Ammon's horn (tissue), 1 donor: ENCODE measurements at regions not wholly inside any gene's neighbourhood (a gene's known extent, or its start where the extent isn't known, plus 50 kb on each side); places are given as distances from the start of the nearest gene placed in this dataset.
"Not testable (repeated sequence)": the region's sequence is repeated elsewhere in the genome, so short reads cannot be mapped to it uniquely, and the experiment has no call there.

ENCODE experiments used
- DNase-seq: peaks from one replicate; pipeline ENCODE4 v3.0.0-alpha.2; 2016; ENCODE audit warnings: low spot score

- DNase-seq, result no peak
These were observed 88.2 kb upstream of the CCDC71L start for GRCh38 chr7:106749165-106749564.

DNA sequence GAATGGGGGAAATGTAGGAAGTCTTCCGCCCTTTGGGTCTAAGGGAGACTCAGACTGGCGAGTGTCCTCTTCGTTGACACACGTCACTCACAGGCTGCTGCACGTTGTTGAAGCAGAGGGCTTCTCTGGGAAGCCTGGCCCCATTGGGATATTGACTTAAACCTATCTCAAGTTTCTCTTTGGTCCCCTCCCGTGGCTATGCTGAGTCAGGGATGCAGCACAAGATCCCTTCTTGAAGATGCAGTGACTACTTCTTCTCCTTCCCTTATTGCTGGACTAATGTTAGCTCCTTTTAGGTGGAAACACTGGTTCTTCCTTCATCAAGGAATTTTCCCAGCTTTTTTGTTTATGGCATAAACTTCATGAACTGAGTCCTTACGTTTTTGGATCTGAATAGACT lies 89.8 kb upstream of the CCDC71L start:
- no peak for DNase-seq

- no peak for DNase-seq
These were observed 91.4 kb upstream of the CCDC71L start for GRCh38 chr7:106752367-106752766.

DNA sequence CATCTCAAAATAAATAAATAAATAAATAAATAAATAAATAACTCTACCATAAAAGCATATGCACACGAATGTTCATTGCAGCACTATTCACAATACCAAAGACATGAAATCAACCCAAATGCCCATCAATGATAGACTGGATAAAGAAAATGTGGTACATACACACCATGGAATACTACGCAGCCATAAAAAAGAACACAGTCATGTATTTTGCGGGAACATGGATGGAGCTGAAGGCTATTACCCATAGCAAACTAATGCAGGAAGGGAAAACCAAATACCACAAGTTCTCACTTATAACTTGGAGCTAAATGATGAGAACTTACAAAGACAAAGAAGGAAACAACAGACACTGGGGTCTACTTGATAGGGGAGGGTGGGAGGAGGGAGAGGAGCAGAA lies 94.1 kb upstream of the CCDC71L start:
- DNase-seq, result not testable (repeated sequence)

DNA sequence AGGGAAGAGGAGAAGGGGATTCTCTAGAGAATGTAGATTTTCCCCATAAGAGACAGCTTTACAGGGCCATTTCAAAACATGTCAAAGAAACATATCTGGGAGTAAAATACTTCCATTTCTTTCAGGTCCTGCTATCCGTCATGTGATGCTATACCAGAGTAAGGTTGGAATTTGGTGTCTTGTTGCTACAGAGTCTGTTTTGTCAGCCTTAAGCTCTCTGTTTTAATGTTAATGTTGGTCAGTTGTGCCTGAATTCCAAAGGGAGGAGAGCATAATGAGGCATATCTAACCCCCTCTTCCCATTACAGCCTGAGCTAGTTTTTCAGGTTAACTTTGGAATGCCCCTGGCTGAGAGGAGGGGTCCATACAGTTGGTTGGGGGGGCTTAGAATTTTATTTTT lies 94.7 kb upstream of the CCDC71L start:
- no peak for DNase-seq

GRCh38 chr7:106756071-106756470 lies 95.1 kb upstream of the CCDC71L start:
- no peak for DNase-seq

- no peak for DNase-seq
These were observed 95.9 kb upstream of the CCDC71L start for GRCh38 chr7:106756884-106757283.

GRCh38 chr7:106757846-106758245 lies 96.9 kb upstream of the CCDC71L start:
- DNase-seq, result peak; percentile 8

DNA sequence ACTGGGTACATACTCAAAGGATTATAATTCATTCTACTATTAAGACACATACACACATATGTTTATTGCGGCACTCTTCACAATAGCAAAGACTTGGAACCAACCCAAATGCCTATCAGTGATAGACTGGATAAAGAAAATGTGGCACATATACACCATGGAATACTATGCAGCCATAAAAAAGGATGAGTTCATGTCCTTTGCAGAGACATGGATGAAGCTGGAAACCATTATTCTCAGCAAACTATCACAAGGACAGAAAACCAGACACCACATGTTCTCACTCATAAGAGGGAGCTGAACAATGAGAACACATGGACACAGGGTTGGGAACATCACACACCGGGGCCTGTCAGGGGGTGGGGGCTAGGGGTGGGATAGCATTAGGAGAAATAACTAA lies 101.9 kb upstream of the CCDC71L start:
- not testable (repeated sequence) for DNase-seq

DNA sequence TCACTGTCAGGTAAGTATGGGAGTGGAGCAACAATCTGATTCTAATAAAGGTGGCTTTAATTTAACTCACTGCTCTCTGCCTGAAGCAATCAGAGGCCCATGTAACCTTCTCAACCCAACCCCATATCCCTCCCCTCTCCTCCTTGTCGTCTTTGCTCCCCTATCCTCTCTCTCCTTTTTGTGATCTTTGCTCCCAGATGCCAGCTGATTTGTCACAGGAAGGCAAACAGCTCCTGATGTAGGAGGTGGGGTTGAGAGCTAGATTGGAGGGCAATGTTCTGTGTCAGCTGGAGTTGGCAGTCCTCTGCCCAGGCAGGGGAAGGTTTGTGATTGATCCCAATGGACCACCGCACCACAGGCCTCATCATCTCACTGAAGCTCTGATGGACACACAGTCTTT lies 101.4 kb upstream of the PIK3CG start:
- DNase-seq, result no peak

GRCh38 chr7:106765727-106766355 lies 99.2 kb upstream of the PIK3CG start:
- DNase-seq, result no peak

- no peak for DNase-seq
These were observed 98.5 kb upstream of the PIK3CG start for GRCh38 chr7:106766551-106766950.

- DNase-seq, result no peak
These were observed 98.0 kb upstream of the PIK3CG start for GRCh38 chr7:106767078-106767477.

DNA sequence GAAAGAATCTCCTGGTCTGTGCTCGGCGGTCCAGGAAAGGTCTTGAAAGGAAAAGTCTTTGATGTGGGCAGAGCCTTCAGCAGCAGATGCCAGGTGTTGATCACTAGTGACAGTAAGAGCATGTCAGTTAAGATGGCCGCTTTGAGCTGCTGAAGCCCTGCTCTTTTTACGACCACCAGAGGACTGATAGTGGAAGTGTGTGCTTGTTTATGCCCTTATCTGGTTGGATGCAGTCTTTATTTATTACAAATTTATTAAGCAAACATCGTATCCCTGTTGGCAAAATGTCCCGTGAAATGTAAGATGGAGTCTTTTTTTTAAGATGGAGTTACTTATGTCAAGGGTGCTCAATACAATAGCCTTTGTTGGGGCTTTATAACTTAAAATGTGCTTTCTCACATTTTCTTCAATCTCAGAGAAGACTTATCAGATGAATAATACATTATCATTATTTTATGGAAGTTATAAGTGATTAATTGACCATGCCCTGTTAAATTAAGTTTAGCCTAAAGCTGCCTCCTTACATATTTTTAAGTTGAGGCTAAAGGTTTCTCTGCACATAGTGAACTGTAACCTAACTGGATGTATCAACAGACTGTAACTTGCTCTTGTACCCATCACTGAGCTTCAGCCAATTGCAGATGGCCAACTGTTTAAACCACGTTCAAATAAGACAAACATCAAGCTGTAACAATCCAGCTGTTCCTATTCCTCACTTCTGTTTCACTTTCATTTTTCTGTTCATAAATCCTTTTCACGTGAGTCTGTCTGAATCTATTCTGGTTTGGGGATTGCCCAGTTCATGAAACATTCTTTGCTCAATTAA lies 97.4 kb upstream of the PIK3CG start:
- DNase-seq, result no peak

DNA sequence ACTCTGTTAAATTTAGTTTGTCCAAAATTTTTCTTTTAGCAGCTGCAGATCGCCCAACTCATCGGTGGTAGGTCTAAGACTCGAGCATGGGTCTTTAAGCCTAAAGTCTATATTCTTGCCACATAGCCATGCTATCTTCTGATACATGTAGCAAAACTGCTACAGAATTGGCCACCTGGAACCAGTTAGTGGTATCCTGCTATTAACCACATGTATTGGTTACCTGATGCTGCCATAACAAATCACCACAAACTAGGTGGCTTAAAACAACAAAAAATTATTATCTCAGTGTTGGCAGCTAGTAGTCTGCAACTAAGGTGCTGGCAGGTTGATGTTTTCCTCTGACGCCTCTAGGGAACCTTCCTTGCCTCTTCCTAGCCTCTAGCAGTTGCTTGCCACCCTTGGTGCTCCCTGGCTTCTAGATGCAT lies 96.7 kb upstream of the PIK3CG start:
- DNase-seq, result no peak

- no peak for DNase-seq
These were observed 94.9 kb upstream of the PIK3CG start for GRCh38 chr7:106770191-106770590.

GRCh38 chr7:106772655-106773108 lies 92.4 kb upstream of the PIK3CG start:
- DNase-seq, result no peak

- DNase-seq, result no peak
These were observed 91.9 kb upstream of the PIK3CG start for GRCh38 chr7:106773228-106773627.

- DNase-seq, result no peak
These were observed 91.4 kb upstream of the PIK3CG start for GRCh38 chr7:106773721-106774120.

DNA sequence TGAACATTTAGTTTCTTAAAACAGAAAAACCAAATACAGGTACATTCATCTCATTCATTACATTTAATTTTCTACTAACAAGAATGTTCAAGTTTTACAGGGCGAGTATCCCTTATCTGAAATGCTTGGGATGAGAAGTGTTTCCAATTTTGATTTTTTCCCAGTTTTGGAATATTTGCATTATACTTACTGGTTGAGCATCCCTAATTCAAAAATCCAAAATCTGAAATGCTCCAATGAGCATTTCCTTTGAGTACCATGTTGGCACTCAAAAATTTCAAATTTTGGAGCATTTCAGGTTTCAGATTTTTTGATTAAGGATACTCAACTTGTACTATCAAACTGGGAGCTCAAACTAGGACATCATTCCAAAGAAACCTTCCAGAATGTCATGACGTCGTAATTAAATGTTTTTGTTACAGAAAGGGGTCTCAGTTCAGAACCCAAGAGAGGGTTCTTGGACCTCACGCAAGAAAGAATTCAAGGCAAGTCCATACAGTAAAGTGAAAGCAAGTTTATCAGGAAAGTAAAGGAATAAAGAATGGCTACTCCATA lies 90.8 kb upstream of the PIK3CG start:
- DNase-seq, result no peak

DNA sequence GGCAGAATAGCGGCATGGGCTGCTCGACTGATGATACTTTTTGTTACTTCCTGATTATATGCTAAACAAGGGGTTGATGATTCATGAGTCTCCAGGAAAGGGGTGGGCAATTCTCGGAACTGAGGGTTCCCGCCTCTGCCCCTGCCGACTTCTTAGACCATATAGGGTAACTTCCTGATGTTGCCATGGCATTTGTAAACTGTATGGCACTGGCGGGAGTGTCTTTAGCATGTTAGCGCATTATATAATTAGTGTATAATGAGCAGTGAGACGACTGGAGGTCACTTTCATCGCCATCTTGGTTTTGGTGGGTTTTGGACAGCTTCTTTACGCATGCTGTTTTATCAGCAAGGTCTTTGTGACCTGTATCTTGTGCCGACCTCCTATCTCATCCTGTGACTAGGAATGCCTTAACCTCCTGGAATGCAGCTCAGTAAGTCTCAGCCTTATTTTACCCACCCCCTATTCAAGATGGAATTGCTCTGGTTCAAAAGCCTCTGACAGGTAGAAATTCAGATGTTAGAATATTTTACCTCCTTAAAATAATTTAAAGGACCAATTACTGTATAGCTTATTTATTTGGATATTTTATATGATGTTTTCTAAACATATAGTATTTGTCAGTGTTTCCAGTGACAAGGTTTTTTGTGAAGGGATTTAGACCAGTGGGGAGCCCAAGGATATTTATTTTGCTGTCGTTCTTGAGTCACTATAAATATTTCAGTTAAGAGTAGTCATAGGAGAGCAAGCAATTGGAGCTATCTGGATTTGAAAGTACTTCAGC lies 90.1 kb upstream of the PIK3CG start:
- DNase-seq, result no peak

DNA sequence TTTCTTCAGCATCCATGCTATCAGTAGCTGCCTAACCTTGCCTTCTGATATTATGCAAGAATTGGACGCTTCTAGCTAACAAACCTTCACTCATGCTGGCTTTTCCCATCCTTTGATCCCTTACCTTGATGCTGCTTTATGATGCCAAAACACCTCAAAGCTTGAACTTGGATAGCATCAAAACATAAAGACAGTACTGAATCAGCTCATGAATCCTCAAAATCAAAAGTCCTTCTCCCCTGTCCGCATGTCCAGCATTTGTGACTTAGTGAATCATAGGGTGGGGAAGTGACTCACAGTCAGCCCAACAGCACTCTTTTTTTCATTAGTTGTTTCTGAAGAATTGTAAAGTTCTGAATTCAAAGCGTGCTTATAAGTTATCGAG lies 89.5 kb upstream of the PIK3CG start:
- DNase-seq, result no peak
